ENCODE measurements at regions not wholly inside any gene's neighbourhood (a gene's known extent, or its start where the extent isn't known, plus 50 kb on each side); places are given as distances from the start of the nearest gene placed in this dataset.
A peak's percentile ranks its signal among the peaks of the same experiment; 100 is the strongest.

GRCh38 chr12:41743835-41744234, 400.8 kb downstream of the GXYLT1 start:
- DNase-seq: no peak

- no peak for DNase-seq
Measured at GRCh38 chr12:41739066-41739465, 405.6 kb downstream of the GXYLT1 start.

DNA sequence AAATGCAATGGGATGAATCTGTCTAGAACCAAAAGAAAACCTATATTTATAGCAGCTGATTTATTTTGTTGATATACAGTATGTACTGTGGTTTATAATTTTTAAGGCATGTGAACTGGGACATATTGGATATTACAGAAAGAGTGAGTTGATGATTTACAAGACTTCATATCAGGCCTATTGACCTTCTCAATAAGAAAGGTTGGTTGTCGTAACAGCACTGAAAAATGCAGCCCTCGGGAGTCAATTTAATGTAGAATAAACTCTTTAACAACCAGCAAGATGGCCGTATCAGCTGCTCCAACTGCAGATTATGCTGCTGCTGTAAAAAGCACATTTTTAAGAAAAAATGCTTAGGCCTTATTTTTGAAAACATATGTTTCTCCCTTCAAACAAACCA, 407.3 kb downstream of the GXYLT1 start:
- DNase-seq: no peak

DNA sequence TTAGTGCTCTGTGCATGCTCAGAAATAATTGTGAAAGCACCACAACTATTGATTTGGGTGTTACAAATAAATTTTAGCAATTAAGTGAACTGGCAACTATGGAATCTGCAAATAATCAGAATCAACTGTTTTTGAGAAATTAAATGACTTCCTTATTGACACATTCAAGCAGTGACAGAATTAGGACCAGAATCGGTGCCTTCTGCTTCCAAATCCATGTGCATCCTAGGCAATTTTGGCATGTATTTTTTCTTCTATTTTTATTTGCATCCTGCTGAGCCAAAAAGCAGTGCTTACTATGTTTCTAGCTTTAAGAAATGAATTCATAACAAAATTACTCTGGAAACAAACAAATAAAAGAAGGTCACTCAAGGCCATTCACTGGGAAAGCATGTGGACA, 408.2 kb downstream of the GXYLT1 start:
- DNase-seq: no peak

DNA sequence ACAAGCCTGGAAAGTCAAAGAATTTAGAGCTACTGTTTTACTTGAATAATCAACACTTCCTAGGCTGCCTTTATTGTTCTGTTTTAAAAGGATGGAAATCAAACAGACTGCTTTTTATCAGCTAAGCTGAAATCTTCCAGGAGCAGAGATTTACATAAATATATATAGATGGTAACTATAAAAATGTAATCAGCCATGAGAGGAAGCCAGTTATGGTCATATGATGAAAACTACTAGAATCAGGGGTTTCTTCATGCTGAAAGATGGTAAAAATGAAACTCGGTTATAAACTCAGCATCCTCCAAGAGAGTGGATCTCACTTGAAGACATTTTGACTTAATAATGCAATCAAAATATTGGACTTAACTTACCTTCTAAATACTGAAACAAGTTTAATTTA, 413.0 kb downstream of the GXYLT1 start:
- no peak for DNase-seq

GRCh38 chr12:41731061-41731460, 413.6 kb downstream of the GXYLT1 start:
- DNase-seq: no peak

DNA sequence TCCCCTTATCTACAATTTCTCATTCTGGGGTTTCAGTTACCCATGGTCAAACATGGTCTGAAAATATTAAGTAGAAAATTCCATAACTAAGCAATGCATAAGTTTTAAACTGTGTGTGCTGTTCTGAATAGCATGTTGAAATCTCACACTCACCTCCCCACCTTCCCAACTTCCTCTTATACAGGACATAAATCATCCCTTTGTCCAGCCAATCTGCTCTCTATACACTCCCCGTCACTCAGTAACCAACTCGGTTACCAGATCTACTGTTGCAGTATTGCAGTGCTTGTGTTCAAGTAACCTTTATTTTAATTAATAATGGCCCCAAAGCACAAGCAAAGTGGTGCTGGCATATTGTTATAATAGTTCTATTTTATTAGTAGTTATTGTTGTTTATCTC, 420.5 kb downstream of the GXYLT1 start:
- DNase-seq: no peak

GRCh38 chr12:41719214-41719613, 425.5 kb downstream of the GXYLT1 start:
- DNase-seq: no peak

- DNase-seq: no peak
Measured at GRCh38 chr12:41715256-41715655, 429.4 kb downstream of the GXYLT1 start.

DNA sequence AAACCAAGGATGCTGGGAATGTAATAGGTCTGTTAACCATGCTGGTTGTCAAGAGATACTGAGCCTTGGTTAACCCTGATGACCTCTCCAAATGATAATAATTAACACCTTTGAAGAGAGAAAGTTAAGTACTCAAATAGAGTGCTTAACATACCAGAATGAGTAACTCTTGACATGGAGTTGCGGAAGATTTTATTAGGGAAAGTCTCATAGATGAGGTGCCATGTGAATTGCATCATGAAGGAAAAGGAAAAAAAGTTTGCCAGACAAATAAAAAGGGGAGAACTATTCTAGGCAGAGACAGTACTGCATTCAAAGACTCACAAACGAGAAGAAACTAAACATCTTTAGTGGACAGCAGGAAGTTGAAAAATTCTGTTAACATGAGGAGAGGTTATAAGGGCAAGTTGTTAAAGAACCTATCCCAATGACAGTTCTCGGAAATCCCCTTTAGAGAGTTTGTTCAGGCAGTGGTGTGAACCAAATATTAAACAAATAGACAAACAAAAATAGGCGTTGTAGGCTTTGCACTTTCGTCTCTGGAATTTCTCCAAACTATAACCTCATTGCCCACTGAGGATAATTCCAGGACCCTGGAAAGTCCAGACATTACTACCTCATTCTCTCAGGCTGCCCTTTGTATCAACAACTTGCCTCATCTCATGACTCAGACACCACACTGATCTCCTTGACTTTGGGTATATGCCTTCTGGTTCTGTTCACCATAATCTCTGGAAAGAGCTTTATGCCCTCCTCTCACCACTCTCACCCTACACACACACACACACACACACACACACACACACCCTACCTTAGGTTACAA, 435.0 kb downstream of the GXYLT1 start:
- DNase-seq: no peak

DNA sequence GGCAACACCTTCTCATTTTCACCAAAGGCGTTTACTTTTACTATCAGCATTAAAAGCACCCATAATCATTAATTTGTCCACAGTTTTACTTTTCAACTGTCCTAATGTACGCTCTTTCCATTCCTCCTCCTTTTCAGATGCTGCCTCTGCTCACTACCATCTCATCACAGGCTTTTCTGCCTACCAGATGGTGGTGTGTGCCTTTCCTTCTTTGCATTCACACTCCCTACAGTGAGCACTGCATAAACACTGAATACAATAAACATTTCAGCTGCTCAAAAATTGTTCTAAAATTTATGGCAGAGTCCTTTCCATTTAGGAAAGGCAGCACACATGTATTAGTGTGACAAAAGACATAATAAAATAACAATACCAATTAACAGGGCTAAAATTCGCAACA, 435.7 kb downstream of the GXYLT1 start:
- DNase-seq: no peak

DNA sequence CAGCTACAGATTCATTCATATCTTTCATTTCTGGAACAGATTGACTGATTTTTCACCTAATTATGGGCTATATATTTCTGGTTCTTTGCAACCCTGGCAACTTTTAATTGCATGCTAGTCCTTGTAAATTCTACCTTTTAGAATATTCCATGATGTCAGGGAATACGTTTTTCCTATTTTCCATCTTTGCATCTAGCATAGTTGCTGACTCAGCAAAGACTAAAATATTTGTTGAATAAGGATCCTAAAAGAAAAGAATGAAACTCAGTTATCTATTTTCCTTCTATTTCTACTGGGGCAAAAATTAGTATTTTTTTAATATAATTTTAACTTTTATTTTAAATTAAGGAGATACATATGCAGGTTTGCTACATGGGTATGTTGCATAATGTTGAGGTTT, 438.3 kb downstream of the GXYLT1 start:
- no peak for DNase-seq

- DNase-seq: no peak
Measured at GRCh38 chr12:41701943-41702601, 442.6 kb downstream of the GXYLT1 start.

GRCh38 chr12:41700940-41701339, 443.7 kb downstream of the GXYLT1 start:
- DNase-seq: no peak

- DNase-seq: no peak
Measured at GRCh38 chr12:41699658-41700057, 445.0 kb downstream of the GXYLT1 start.

DNA sequence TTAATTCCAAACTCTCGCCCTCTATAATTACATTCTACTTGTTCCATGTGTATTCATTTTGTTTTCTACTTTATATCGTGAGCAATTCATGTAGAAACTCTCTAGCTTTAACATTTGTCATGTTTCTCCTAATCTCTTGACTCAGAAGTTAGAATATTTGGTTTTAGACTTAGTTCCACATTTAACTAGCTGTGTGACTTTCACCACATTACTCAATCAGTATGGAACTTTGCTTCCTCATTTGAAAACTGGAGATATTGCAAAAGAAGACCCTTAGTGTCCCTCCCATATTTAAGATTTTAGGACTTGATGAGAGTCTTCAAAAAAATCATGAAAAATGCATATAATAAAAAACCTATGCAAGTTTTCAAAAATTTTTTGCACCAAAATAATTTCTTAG, 447.5 kb downstream of the GXYLT1 start:
- peak; percentile 70 to 94 for DNase-seq

GRCh38 chr12:41684997-41685396, 459.7 kb downstream of the GXYLT1 start:
- no peak for DNase-seq

DNA sequence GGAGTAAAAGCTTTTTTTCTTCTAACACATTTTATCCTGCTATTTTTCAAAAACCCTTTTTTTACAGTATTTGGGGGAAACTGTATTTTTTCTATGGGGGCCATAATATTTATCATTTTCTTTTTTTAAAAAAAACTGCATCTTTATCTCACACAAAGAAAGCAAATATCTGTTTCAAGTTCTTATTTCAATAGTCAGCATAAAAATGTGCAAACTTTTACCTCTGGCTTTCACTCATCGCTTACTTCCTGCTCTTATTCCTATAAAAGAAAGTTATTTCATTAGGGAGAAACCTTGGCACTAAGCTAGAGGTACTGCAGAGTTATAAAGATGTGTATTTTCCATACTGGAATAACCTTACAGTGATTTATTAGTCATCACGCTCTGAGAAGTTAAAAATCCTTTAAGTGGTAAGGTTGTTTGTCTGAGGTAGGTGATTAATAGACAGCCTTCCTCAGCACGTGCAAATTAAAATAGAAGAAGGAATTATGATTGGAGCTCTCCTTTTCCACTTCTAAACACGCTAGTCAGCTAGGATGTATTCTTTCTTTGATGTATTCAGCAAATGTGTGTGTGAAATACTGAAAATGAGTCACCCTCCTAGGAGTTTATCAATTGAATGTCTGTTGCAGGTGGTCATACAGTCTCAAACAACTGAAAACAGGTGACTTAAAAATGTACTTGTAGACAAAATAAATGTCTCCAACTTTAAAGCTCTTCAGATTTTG, 461.0 kb downstream of the GXYLT1 start:
- no peak for DNase-seq

DNA sequence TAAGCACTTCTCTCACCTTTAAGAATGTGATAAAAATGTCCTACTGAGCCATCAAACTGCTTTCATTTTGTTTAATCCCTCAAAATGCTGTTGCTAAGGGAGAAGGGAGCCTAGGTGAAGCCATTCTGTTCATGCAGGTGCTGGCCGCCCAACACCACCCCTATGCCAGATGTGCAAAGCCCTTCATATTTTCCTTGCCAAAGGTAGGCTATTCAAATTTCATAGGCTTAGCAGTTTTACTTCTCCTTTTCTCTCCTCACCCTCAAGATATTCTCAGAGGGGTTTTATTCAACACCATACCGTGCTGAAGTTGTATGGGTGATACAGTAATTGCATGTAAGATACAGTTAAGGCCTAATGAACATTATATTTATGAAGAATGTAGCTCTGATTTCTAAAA, 461.7 kb downstream of the GXYLT1 start:
- DNase-seq: no peak

GRCh38 chr12:41681898-41682297, 462.8 kb downstream of the GXYLT1 start:
- no peak for DNase-seq

- DNase-seq: no peak
Measured at GRCh38 chr12:41680155-41680554, 464.5 kb downstream of the GXYLT1 start.

- DNase-seq: peak; percentile 29 to 50
Measured at GRCh38 chr12:41663598-41664265, 475.6 kb downstream of the PDZRN4 start.

- no peak for DNase-seq
Measured at GRCh38 chr12:41661141-41661765, 473.1 kb downstream of the PDZRN4 start.
